Keratinocyte (primary cell): ENCODE measurements at regions not wholly inside any gene's neighbourhood (a gene's known extent, or its start where the extent isn't known, plus 50 kb on each side); places are given as distances from the start of the nearest gene placed in this dataset.

Source experiments
- DNase-seq: peaks from one replicate; pipeline ENCODE4 v3.0.0-alpha.2; 2011; ENCODE audit warnings: low read depth, missing footprints, low spot score
- FAIRE-seq: peaks from 2 replicates; lab custom pipeline; 2011; peaks lifted over from hg19 to GRCh38; lab: Jason Lieb, UNC
- H2AFZ ChIP-seq: 2 replicates; pipeline ENCODE4 v1.6.0; 2012; ENCODE audit warnings: low read length, control low read depth, inconsistent platforms; ENCODE audit not compliant: control insufficient read depth
- H3K27ac ChIP-seq: 2 replicates; pipeline ENCODE4 v1.5.1; 2011; ENCODE audit warnings: low read length; ENCODE audit not compliant: control insufficient read depth, insufficient read depth
- H3K27me3 ChIP-seq: 3 replicates; pipeline ENCODE4 v1.6.0; 2011; ENCODE audit warnings: low read length; ENCODE audit not compliant: control insufficient read depth, insufficient read depth; ENCODE audit errors: extremely low read depth
- H3K36me3 ChIP-seq, 2 experiments: 2 replicates in 1 of 2; 3 replicates in 1 of 2; pipeline ENCODE4 v1.5.1; 2011; ENCODE audit warnings: low read length in 2 of 2, mild to moderate bottlenecking in 1 of 2; ENCODE audit not compliant: control insufficient read depth in 2 of 2, insufficient read depth in 2 of 2; ENCODE audit errors: extremely low read depth in 1 of 2
- H3K4me1 ChIP-seq: 3 replicates; pipeline ENCODE4 v1.5.1; 2011; ENCODE audit warnings: low read length; ENCODE audit not compliant: control insufficient read depth, insufficient read depth; ENCODE audit errors: extremely low read depth
- H3K4me2 ChIP-seq: 3 replicates; pipeline ENCODE4 v1.6.0; 2011; ENCODE audit warnings: low read depth, low read length; ENCODE audit not compliant: control insufficient read depth, insufficient read depth; ENCODE audit errors: extremely low read depth
- H3K4me3 ChIP-seq, 3 experiments: fragments of 200-600 bp in 1 of 3; sonication (generic) in 1 of 3; 2 replicates in 2 of 3; 3 replicates in 1 of 3; pipeline ENCODE4 v1.5.1; 2011 to 2016; ENCODE audit warnings: low read length in 3 of 3, mild to moderate bottlenecking in 3 of 3, control low read depth in 2 of 3, inconsistent platforms in 1 of 3, low read depth in 1 of 3, mixed read lengths in 1 of 3, mixed run types in 1 of 3, moderate library complexity in 1 of 3; ENCODE audit not compliant: control insufficient read depth in 2 of 3, insufficient read depth in 2 of 3; ENCODE audit errors: extremely low read depth in 1 of 3
- H3K79me2 ChIP-seq: 2 replicates; pipeline ENCODE4 v1.6.0; 2012; ENCODE audit warnings: low read length; ENCODE audit not compliant: control insufficient read depth, insufficient read depth
- H3K9ac ChIP-seq: 3 replicates; pipeline ENCODE4 v1.6.0; 2011; ENCODE audit warnings: low read length; ENCODE audit not compliant: control insufficient read depth, insufficient read depth; ENCODE audit errors: extremely low read depth
- H3K9me1 ChIP-seq: 3 replicates; pipeline ENCODE4 v1.6.0; 2011; ENCODE audit warnings: low read length; ENCODE audit not compliant: control insufficient read depth, insufficient read depth; ENCODE audit errors: extremely low read depth
- H3K9me3 ChIP-seq: 2 replicates; pipeline ENCODE4 v1.5.1; 2012; ENCODE audit warnings: low read depth, low read length; ENCODE audit not compliant: control insufficient read depth
- H4K20me1 ChIP-seq: 3 replicates; pipeline ENCODE4 v1.6.0; 2011; ENCODE audit warnings: low read length; ENCODE audit not compliant: control insufficient read depth, insufficient read depth; ENCODE audit errors: extremely low read depth
- EZH2 ChIP-seq: IDR thresholded peaks from one replicate; pipeline ENCODE4 v1.6.1; 2012; ENCODE audit warnings: inconsistent platforms, mild to moderate bottlenecking, low read length, moderate library complexity
- dilution Hi-C: fragments of 300-500 bp; cut with MboI; formaldehyde crosslinking; loops from one replicate; pipeline ENCODE4 v1.7.0; 2020; ENCODE audit warnings: low sequenced_read_pairs; ENCODE audit not compliant: extremely low pct_ligation_motif_present
- TF ChIP-seq, protein P1 (sequence below), 3 experiments: IDR thresholded peaks in 1 of 3; conservative IDR thresholded peaks in 1 of 3; optimal IDR thresholded peaks in 1 of 3; 2 replicates in 2 of 3; 3 replicates in 1 of 3; pipeline versions ENCODE3 to v1.5.1; 2011; ENCODE audit warnings: low read length in 3 of 3, mild to moderate bottlenecking in 3 of 3, moderate library complexity in 2 of 3, control low read depth in 1 of 3, inconsistent platforms in 1 of 3; ENCODE audit not compliant: insufficient read depth in 2 of 3; ENCODE audit errors: extremely low read depth in 1 of 3

DNA sequence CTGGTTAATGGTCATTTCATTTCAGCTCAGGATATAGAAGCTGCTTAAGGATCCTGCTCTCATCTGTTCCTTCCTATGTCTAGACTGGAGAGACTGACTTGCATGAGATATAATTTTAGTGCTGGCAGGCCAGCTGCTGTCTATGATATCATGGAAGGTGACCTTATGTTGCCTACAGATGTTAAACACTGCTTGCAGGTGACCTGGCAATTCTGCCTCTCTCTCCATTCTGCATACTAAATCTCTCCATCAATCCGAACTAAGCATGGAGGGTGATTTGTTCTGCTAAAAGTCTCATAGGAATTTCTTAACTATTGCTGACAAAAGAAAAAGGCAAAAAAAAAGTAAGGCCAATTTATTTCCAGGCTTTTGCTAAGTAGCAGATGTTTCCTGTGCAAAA lies 81.0 kb downstream of the CCNA1 start:
- no peak for TF ChIP-seq EZH2
- TF ChIP-seq, protein P1, sequence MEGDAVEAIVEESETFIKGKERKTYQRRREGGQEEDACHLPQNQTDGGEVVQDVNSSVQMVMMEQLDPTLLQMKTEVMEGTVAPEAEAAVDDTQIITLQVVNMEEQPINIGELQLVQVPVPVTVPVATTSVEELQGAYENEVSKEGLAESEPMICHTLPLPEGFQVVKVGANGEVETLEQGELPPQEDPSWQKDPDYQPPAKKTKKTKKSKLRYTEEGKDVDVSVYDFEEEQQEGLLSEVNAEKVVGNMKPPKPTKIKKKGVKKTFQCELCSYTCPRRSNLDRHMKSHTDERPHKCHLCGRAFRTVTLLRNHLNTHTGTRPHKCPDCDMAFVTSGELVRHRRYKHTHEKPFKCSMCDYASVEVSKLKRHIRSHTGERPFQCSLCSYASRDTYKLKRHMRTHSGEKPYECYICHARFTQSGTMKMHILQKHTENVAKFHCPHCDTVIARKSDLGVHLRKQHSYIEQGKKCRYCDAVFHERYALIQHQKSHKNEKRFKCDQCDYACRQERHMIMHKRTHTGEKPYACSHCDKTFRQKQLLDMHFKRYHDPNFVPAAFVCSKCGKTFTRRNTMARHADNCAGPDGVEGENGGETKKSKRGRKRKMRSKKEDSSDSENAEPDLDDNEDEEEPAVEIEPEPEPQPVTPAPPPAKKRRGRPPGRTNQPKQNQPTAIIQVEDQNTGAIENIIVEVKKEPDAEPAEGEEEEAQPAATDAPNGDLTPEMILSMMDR (optimal IDR thresholded peaks at IDR 0.05 in 1 of 3, IDR thresholded peaks at IDR 0.05 in 1 of 3, conservative IDR thresholded peaks at IDR 0.05 in 1 of 3; ENCODE audit: extremely low read depth in 1 of 3, insufficient read depth in 2 of 3, low read length in 3 of 3), result no peak

DNA sequence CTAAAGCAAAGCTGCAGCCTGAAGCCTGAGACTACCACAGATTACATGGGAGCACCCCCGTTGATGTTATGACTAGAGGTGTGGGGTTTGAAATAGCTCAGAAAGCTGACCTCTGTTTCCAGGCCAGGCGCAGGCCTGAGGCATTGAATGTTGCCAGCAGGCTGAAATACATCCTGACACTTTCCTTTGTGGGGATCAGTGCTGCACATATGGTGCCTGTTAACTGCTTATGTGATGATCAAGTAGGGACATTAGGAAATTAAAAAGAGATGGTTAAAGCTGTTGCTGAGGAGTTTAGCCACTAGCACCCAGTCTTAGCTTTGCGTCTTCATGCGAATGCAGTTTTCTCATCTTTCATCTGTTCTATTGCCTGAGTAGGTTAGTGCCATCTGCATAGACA lies 83.2 kb downstream of the CCNA1 start:
- no peaks in the 10 kb centered on the region for H3K9me1 ChIP-seq
- H3K9me3 ChIP-seq, result no peaks in the 10 kb centered on the region
- no peak for TF ChIP-seq EZH2
- TF ChIP-seq, protein P1 (optimal IDR thresholded peaks at IDR 0.05 in 1 of 3, IDR thresholded peaks at IDR 0.05 in 1 of 3, conservative IDR thresholded peaks at IDR 0.05 in 1 of 3; ENCODE audit: extremely low read depth in 1 of 3, insufficient read depth in 2 of 3, low read length in 3 of 3), result no peak
- no peaks in the 10 kb centered on the region for H3K79me2 ChIP-seq
- H3K4me1 ChIP-seq, result no peaks in the 10 kb centered on the region
- no peaks in the 10 kb centered on the region for H3K36me3 ChIP-seq
- H2AFZ ChIP-seq, result no peak overlapping the region
- H3K4me3 ChIP-seq, result no peak overlapping the region
- dilution Hi-C loops, result no loop called here
- H3K4me2 ChIP-seq, result no peak overlapping the region
- DNase-seq (no peak), FAIRE-seq (no peak)
- H3K9ac ChIP-seq, result no peak overlapping the region
- H3K27ac ChIP-seq, result no peak overlapping the region
- no peaks in the 10 kb centered on the region for H3K27me3 ChIP-seq
- H4K20me1 ChIP-seq, result no peaks in the 10 kb centered on the region

More for the DNA sequence above, 81.0 kb downstream of the CCNA1 start:
- Histone ChIP-seq H3K4me1 (no peaks in the 10 kb centered on the region), H2AFZ (no peak overlapping the region), H3K27me3 (no peaks in the 10 kb centered on the region), H4K20me1 (no peaks in the 10 kb centered on the region), H3K4me3 (no peak overlapping the region), H3K9me1 (no peaks in the 10 kb centered on the region), H3K9ac (no peak overlapping the region), H3K9me3 (no peaks in the 10 kb centered on the region), H3K4me2 (no peak overlapping the region), H3K36me3 (no peaks in the 10 kb centered on the region), H3K79me2 (no peaks in the 10 kb centered on the region), H3K27ac (no peak overlapping the region)
- no peak for DNase-seq
- no peak for FAIRE-seq
- dilution Hi-C loops, result no loop called here
